IPS-NIHi7 (cell line): ENCODE measurements at regions not wholly inside any gene's neighbourhood (a gene's known extent, or its start where the extent isn't known, plus 50 kb on each side); places are given as distances from the start of the nearest gene placed in this dataset.

Source experiments
- DNase-seq: peaks from one replicate; pipeline ENCODE4 v3.0.0; 2012; ENCODE audit warnings: mixed read lengths; ENCODE audit errors: extremely low spot score

DNA sequence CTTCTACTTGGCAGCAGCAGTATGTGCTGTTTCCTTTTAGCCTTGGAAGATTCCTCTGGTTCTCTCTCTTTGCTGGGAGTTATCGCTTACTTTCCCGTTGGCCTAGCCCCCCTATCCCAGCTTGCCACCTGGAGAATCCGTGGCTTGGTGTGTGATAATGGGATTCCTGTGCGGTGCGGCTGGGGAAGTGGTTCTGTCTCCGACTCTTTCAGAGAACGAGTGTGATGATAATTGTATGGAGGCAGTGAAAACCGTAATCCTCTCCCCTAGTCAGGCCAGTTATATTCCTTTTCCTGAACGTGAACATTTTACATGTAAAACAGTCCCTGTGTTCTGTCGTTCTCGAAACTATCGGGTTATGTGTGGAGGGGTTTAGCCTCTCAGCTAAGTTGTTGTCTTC lies 300.1 kb upstream of the C2CD4B start:
- no peak for DNase-seq

DNA sequence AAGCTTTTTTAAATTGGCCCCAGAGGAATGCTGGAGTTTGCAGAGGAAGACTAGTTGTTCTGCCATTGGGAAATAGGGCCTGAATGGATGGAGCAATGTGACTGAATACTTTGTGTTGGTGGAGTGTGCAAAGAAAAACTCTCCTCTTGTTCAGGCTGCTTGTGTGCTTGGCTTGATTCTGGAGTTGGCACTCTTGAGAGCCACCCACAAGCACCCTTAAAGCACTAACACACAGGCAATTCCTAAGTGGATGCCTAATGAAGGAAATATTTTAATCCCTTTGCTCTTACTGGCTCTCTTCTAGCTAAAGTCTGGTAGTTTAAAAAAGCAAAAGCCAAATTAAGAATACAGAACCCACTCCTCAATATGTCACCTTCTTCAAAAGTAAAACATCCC lies 304.4 kb upstream of the C2CD4B start:
- DNase-seq = no peak

DNA sequence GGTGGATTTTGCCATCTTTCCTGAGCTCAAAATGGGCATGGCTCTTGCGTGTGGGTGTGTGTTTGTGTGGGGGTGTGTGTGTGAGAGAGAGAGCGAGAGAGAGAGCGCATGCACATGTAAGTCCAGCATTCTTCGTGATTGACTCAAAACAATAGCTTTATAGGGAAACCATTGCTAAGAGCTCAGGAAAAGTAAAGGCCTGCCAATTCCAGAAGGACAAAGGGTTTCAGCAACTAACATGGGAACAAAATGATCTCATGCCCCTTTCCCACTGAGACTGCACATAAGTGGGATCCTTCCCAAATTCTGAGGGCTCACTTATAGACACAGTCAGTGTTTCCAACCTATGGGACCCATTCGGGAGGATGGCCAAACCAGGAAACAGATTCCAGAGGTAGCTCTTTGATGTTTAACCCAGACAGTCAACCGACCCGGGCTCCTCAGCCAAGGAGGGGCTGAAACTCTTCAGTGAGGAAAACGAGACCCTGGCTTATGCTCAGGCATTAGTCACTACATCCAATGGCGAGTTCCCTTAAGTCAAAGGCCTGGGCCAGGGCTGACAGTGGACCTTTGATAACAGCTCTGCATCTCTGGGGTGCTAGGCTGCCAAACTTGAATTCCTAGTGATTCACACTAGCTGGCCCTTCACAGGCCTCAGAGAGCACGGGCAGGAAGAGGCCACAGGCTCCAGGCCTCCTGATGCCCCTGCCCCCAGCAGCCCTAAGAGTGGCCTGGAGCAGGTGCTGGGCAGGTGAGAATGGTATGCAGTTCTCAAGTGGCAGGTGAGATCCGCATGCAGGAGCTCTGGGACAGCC lies 305.0 kb upstream of the C2CD4B start:
- DNase-seq = no peak

DNA sequence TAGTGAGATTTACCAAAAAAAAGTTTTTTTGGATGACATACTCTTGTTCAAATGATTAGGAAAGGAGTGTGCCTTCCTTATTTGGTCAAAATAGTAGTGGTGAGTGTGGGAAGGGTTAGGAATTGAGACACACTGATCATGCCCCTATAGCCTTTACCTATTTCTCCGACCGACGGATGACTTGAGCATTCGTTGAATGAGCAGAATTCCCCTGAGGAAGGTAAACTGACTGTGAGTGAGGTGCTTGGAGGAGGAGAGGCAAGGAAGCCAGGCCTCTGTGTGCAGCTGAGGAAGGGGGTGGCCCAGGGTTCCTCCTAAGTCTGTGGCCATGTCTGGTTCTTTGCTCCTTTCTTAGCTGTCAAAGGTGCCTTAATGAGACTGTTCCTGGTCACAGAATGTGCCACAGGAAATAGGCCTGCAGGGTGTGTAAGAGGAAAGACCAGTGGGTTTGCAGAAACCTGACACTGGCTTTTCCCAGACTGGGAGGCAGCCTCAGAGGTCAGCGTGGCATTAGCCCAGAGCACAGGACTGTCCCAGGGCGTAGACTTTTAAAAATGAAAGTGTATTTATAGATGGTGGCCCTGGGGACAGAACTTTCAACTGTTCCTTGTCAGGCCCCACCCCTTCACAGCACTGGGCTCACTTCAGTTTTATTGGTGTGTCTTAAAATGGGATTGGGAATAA lies 307.7 kb upstream of the C2CD4B start:
- peak; percentile 35 for DNase-seq

DNA sequence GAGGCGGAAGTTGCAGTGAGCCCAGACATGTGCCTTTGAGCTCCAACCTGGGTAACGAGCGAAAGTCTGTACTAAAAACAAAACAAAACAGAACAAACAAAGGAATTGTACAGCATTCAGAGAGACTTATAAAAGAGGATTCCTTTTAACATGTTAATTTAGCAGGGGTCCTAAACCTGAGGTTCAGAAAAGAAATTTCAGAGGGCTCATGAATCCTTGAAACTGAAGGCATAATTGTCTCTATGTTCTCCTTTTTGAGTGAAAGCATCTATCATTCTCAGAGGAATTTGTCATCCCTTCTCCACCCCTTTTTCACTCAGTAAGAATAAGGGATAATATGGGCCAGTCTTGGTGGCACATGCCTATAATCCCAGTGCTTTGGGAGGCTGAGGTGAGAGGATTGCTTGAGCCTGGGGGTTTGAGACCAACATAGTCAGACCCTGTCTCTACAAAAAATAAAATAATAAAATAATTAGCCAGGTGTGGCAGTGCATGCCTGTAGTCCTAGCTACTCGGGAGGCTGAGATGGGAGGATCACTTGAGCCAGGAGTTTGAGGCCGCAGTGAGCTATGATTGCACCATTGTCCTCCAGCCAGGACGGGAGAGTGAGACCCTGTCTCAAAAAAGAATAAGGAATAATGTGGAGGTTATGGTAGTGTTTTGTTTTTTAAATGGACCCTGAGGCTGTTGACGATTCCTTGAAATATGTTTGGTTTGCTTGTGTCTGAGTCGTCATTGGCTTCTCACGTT lies 309.1 kb upstream of the C2CD4B start:
- no peak for DNase-seq

DNA sequence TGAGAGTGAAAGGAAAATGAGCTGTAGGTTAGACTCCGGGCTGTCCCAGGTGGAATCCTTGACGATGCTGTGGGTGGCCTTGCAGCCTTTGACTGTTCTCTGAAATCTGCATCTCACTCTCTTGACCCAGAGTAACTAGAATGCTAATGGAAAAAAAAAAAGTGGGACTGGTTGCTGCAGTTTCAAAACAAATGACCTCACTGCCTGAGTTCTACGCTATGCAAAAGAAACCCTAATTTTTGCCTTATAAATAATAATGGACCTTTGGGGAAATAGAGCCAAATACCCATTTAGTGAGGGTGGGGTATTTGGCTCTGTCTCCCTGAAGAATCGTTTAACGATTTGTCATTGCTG lies 309.7 kb upstream of the C2CD4B start:
- DNase-seq = peak; percentile 35

DNA sequence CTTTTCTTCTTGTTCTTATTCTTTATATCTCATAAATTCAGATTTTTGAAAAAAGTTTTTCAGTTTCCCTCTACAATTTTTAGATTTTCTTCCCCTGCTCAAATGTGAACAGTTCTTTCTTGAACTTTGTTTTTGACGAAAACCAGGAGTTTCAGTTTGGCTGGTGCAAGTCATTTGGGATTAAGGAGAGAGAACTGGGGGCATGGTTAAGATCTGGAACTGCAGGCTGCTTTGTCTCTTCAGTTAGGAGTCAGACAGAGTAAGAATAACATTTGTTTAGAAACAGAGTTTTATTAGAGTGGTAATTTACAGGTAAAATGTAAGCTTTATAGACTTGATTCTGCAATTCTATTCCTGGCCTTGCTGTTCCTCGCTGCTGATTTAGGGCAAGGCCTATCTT lies 310.5 kb upstream of the C2CD4B start:
- DNase-seq = no peak

DNA sequence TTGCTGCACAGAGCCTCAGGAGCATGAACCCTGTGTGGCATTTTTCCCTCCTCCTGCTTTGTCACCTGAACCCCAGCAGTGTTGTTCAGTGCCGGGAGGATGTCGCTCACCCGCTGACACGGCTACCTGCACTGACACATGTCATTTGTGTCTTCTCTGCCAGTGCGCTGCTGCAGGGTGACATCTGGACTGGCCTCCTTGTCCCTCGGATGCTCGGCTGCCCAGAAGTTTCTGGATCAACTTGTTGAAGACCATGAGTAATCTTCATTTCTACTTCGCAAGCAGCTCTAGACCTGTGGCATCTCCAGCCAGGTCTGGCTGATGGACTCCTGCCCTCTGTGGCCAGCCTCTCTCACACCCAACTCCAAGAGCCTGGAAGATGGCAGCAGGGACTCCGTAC lies 311.1 kb upstream of the C2CD4B start:
- no peak for DNase-seq

DNA sequence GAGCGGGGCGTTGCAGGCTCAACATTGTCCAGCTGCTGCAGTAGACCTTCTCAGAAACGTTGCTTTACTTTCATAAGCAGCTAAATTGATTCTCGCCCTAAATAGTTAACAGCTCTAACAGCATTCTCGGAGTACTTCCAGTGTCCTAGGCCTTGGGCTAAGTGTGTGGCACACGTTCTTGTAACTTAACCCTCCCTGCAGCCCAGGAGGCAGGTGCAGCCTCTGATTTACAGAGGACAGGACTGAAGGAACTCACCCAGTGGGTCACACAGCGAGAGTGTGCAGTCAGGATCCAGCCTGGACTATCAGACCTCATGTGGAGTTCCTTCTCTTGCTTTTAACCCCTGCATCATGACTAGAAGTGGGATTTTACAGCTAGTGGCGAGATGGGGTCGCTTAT lies 312.8 kb upstream of the C2CD4B start:
- no peak for DNase-seq

DNA sequence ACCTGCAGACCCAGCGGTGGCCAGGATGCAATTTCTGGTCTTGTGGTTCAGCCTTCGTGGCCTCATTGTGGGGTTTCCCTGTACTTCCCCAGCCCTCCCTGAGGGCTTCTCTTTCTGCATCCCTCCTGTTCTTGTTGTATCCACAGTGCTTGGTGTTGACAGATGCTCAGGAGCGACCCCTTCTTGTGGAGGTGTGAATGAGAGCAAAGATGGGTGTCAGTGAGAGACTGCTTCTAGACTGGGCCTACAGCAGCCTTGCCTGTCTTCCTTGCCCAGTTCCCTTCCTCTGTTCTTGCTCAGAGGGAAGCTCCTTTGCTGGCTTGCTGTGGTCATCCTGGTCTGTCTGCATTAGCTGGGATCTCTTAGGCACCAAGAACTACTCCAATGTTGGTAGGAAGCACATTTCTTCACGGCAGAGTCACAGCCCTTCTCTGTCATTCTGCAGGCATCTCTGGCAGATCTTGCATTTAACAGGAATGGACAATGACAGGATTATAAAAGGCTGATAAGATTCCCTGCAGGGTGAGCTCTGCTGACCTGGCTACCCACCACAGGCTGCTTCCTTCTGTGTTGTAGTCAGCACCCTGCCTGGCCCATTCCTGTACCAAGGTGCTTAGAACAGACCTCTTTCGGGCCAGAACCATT lies 317.8 kb upstream of the C2CD4B start:
- peak; percentile 87 for DNase-seq

DNA sequence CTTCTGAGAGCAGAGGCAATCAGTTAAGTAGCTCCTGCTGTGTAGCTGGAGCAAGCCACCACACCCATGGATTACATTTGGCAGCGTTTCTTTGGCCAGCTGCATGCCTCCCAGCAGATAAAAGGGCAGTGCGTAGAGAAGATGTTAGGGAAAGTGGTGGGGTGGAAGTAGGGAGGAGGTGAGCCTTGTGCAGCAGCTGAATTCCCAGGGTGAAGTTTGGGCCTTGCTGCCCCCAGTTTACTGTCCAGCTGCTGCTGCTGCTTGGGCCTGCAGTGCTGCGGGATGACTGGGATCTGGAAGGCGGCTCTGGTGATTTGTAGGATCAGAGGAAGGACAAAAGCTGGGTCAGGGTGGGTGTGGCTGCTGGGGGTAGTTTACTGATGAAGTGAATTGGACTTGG lies 318.7 kb upstream of the C2CD4B start:
- no peak for DNase-seq

DNA sequence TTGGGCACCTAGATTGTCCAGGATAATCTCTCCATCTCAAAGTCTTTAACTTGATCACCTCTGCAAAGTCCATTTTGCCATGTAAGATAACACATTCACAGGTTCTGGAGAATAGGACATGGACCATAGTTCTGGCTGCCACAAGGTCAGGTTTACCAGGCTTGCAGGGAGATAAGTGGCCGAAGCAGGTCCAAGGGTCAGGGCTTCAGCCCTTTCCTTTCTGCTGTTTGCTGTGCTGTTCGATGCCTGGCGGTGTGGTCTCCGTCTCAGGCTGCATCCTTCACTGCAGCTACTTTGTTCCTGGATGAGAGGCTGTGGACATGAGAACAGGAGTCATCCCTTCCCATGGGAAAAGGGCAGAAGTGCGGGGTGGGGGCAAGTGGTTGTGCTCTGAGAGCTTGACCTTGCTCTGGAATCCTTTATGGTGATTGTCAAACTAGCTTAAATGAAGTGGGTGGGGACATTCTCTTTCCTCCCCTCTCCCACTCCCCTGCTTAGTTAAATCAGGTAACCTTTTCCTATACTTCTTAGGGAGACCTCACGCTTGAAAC lies 320.2 kb upstream of the C2CD4B start:
- no peak for DNase-seq

DNA sequence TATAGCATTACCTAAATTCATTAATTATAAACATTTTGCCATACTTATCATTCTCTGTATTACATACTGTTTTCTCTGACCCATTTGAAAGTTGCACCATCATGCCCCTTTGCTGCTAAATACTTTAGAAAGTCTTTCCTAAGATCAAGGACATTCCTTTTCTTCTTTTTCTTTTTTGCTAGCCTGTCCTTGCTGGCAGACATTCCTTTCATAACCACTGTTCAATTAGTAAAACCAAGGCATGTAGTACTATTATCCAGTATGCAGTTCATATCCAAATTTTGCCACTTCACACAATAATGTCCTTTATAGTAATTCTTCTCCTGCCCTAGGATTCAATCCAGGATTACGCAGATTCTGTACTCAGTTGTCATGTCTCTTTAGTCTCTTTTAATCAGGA lies 321.0 kb upstream of the C2CD4B start:
- no peak for DNase-seq

DNA sequence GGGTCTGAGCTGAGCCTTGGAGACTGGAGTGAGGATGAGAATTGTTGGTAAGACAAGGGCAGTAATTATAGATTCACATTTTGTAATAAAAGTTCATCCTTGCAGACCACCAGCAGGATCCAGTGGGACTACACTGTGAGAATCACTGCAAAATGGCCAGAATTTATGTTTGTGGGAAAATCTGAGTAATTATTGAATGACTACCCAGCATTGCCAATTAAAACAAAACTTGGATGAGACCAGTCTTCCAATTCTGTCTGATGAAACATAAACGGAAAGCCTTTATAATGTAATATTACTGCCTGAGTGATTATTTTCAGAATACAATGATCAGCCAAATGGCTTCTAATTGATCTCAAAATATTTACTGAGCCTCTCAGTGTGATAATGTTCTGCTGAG lies 323.3 kb upstream of the C2CD4B start:
- DNase-seq = no peak

DNA sequence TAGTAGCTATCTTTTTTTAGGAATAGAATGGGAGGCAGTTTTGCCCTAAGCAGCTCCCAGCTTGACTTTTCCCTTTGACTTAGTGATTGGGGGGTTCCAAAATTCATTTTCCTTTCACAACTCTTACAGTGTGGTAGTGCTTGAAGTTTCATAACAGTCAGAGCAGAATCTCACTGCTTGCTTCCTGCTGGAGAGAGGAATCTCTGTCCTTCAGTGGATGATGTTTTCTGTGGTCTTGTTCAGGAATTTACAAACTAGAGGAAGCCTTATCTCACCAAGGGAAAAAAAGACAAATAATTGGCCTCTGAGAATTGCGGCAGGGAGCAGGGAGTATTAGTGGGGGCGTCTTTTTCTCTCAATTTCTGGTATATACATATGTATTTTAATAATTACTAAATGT lies 326.6 kb upstream of the C2CD4B start:
- DNase-seq = no peak

DNA sequence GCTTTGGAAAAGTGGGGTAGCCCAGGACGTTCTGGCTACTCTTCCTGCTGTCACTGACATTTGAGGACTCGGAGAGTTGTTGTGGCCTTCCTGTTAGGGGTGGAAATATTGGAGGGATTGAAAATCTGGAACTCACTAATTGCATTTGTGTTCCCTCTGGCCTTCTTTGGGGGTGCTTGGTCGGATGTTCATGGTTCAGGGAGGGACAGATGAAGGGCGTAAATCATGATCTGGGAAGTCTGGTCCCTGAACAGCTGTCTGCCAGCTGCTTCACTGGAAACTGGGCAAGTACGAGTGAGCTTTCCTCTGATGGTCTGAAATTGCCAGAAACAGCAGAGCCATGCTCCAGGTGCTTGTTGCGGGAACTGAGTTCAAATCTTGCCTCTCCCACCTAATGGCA lies 327.8 kb upstream of the C2CD4B start:
- DNase-seq = no peak

DNA sequence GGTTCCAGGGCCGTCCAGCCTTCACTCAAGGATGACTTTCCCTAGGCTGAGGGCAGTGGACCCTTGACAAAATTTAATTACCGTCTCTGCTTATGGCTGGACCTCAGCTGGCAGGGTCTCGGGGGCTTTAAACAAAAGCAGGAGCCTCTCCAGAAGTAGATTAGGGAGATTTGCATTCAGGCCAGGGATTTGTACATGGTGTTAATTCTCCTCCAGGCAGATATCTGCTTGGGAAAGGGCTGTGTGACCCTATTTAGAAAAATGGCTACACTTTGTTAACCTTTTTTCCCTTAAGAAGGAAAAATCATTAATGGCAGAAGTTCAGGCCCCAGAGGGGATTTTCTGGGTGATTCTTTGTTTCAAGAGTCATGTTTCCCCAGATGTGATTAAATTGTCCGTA lies 329.1 kb upstream of the C2CD4B start:
- no peak for DNase-seq

DNA sequence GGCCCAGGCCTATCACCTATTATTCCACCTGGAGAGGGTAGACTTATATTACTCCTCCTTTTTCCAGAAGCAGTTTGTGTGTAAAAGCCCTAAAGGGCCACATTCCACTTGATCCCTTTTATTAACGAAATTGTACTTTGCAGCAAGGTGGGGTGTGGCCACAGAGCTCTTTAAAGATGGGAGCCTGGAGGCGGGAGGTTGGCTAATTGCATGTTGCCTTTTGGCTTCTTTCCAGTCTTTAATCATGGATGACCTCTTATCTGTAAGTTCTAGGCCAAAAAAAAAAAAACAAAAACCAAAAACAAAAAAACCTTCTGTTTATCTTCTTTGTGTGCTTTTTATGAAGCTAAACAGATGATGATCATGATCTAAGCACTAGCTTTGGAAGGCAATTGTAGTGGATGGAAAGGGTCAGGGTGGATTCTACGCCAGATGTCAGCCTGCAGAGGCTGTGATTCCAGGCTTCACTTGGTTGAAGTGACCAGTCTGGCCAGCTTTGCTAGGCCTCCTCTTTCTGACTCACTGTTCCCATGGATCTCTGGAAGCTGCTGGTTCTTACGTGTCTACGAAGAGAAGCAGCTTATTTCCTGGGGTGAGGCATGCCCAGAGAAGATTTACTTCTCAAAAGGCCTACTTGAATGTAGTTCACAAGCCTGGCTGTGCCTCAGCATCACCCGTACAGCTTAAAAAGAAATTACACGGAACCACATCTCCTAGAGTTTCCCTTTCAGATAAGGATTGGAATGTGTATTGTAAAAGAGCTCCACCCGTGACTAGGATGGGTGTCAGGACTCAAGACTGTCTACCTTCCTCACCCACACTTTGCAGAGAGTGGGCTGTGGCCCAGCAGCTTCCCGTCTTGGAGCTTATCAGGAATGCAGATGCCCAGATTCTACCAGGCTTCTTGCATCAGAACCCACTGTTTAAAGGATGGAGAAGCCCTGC lies 330.9 kb upstream of the C2CD4B start:
- DNase-seq = no peak

DNA sequence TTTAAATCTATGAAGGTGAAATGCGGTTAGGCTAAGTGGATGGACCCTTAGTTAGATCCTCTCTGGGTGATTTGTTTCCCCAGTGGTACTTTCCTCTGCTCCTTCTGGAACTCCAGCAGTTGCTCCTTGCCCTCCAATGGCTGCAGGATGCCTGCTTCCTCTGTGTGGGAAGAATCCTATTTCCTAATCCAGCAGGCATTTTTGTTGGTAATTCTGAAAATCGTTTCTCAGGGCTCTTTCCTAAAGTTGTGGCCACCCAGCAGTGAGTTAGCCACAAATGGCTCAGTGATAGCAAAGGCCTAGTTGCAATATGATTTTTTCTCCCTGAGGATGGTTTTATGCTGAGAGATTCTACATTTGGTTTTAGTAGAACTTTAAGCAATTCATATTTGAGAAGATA lies 332.3 kb upstream of the C2CD4B start:
- no peak for DNase-seq

DNA sequence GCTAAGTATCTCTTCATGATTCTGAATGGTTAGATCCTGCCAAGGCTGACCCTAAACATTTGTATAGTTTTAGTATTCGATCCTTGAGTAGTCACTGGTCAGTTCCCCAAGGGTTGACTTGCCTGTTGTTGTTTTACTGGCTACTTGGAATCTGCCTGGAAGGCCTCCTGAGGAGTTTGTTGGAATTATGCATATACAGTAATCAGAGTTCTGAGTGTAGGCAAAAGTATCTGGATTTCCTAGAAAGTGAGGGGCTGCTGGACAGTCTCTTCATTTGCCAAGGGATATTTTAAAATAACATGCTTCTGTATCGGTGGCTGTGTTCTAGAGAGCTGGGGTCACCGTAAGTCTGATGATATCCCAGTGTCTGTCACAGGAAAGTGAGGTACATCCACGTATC lies 333.2 kb upstream of the C2CD4B start:
- DNase-seq = no peak

DNA sequence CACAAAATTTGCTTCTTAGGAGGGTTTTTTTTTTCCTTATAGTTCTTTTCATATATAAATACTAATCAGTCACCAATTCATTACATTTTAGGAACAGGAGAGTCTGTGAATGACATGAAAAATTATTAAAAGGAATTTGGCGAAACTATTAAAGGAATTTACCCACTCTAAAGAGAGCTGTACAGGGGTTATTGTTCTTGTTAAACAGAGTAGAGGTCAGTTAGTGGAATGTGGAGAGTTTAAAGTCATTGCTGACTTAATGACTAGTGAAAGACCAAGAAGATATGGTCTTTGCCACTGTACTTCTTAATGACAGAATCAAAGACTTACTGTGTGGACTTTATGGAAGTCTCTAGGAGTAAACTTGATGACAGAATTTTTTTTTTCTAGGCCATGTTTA lies 333.6 kb upstream of the C2CD4B start:
- DNase-seq = no peak
